ENCODE measurements at regions not wholly inside any gene's neighbourhood (a gene's known extent, or its start where the extent isn't known, plus 50 kb on each side); places are given as distances from the start of the nearest gene placed in this dataset.

GRCh38 chr14:42921901-42922300, 1315.2 kb downstream of the LRFN5 start:
- Histone ChIP-seq H3K27me3 (ENCODE audit: control insufficient read depth, insufficient read depth, low read length) (no peaks in the 10 kb centered on the region), H3K9ac (ENCODE audit: low read depth, low read length) (no peak overlapping the region), H3K27ac (ENCODE audit: low read depth, low read length) (no peak overlapping the region), H3K4me3 (ENCODE audit: low read depth, low read length) (no peak overlapping the region), H3K4me1 (ENCODE audit: control insufficient read depth, insufficient read depth, low read length) (no peaks in the 10 kb centered on the region), H3K36me3 (ENCODE audit: control insufficient read depth, insufficient read depth, low read length) (no peaks in the 10 kb centered on the region), H3K9me3 (ENCODE audit: control insufficient read depth, insufficient read depth, low read length) (no peaks in the 10 kb centered on the region)

GRCh38 chr14:42918615-42919014, 1311.9 kb downstream of the LRFN5 start:
- Histone ChIP-seq H3K27ac (ENCODE audit: low read depth, low read length) (no peak overlapping the region), H3K36me3 (ENCODE audit: control insufficient read depth, insufficient read depth, low read length) (no peaks in the 10 kb centered on the region), H3K9me3 (ENCODE audit: control insufficient read depth, insufficient read depth, low read length) (no peaks in the 10 kb centered on the region), H3K4me3 (ENCODE audit: low read depth, low read length) (no peak overlapping the region), H3K4me1 (ENCODE audit: control insufficient read depth, insufficient read depth, low read length) (no peaks in the 10 kb centered on the region), H3K9ac (ENCODE audit: low read depth, low read length) (no peak overlapping the region), H3K27me3 (ENCODE audit: control insufficient read depth, insufficient read depth, low read length) (no peaks in the 10 kb centered on the region)

GRCh38 chr14:42911642-42912041, 1305.0 kb downstream of the LRFN5 start:
- Histone ChIP-seq H3K4me1 (ENCODE audit: control insufficient read depth, insufficient read depth, low read length) (no peaks in the 10 kb centered on the region), H3K27ac (ENCODE audit: low read depth, low read length) (no peak overlapping the region), H3K27me3 (ENCODE audit: control insufficient read depth, insufficient read depth, low read length) (no peaks in the 10 kb centered on the region), H3K36me3 (ENCODE audit: control insufficient read depth, insufficient read depth, low read length) (no peaks in the 10 kb centered on the region), H3K4me3 (ENCODE audit: low read depth, low read length) (no peak overlapping the region), H3K9ac (ENCODE audit: low read depth, low read length) (no peak overlapping the region), H3K9me3 (ENCODE audit: control insufficient read depth, insufficient read depth, low read length) (no peaks in the 10 kb centered on the region)

GRCh38 chr14:42909659-42910058, 1303.0 kb downstream of the LRFN5 start:
- H3K27ac ChIP-seq (ENCODE audit: low read depth, low read length), result no peak overlapping the region
- H3K9me3 ChIP-seq (ENCODE audit: control insufficient read depth, insufficient read depth, low read length), result no peaks in the 10 kb centered on the region
- no peaks in the 10 kb centered on the region for H3K36me3 ChIP-seq (ENCODE audit: control insufficient read depth, insufficient read depth, low read length)
- no peaks in the 10 kb centered on the region for H3K27me3 ChIP-seq (ENCODE audit: control insufficient read depth, insufficient read depth, low read length)
- no peaks in the 10 kb centered on the region for H3K4me1 ChIP-seq (ENCODE audit: control insufficient read depth, insufficient read depth, low read length)
- H3K9ac ChIP-seq (ENCODE audit: low read depth, low read length), result no peak overlapping the region
- H3K4me3 ChIP-seq (ENCODE audit: low read depth, low read length), result no peak overlapping the region

- H3K36me3 ChIP-seq (ENCODE audit: control insufficient read depth, insufficient read depth, low read length), result no peaks in the 10 kb centered on the region
- no peaks in the 10 kb centered on the region for H3K27me3 ChIP-seq (ENCODE audit: control insufficient read depth, insufficient read depth, low read length)
- no peak overlapping the region for H3K4me3 ChIP-seq (ENCODE audit: low read depth, low read length)
- H3K27ac ChIP-seq (ENCODE audit: low read depth, low read length), result no peak overlapping the region
- H3K9me3 ChIP-seq (ENCODE audit: control insufficient read depth, insufficient read depth, low read length), result no peaks in the 10 kb centered on the region
- H3K4me1 ChIP-seq (ENCODE audit: control insufficient read depth, insufficient read depth, low read length), result no peaks in the 10 kb centered on the region
- H3K9ac ChIP-seq (ENCODE audit: low read depth, low read length), result no peak overlapping the region
Measured at GRCh38 chr14:42893183-42893582, 1286.5 kb downstream of the LRFN5 start.

GRCh38 chr14:42884100-42884499, 1277.4 kb downstream of the LRFN5 start:
- H3K27ac ChIP-seq (ENCODE audit: low read depth, low read length), result no peak overlapping the region
- no peak overlapping the region for H3K4me3 ChIP-seq (ENCODE audit: low read depth, low read length)
- H3K36me3 ChIP-seq (ENCODE audit: control insufficient read depth, insufficient read depth, low read length), result no peaks in the 10 kb centered on the region
- H3K4me1 ChIP-seq (ENCODE audit: control insufficient read depth, insufficient read depth, low read length), result no peaks in the 10 kb centered on the region
- no peaks in the 10 kb centered on the region for H3K27me3 ChIP-seq (ENCODE audit: control insufficient read depth, insufficient read depth, low read length)
- no peaks in the 10 kb centered on the region for H3K9me3 ChIP-seq (ENCODE audit: control insufficient read depth, insufficient read depth, low read length)
- H3K9ac ChIP-seq (ENCODE audit: low read depth, low read length), result no peak overlapping the region

- Histone ChIP-seq H3K27ac (ENCODE audit: low read depth, low read length) (no peak overlapping the region), H3K27me3 (ENCODE audit: control insufficient read depth, insufficient read depth, low read length) (no peaks in the 10 kb centered on the region), H3K36me3 (ENCODE audit: control insufficient read depth, insufficient read depth, low read length) (no peaks in the 10 kb centered on the region), H3K9ac (ENCODE audit: low read depth, low read length) (no peak overlapping the region), H3K4me1 (ENCODE audit: control insufficient read depth, insufficient read depth, low read length) (peaks cover 3% of the 10 kb centered on the region; the same call in 1 of the 2 replicates), H3K4me3 (ENCODE audit: low read depth, low read length) (no peak overlapping the region), H3K9me3 (ENCODE audit: control insufficient read depth, insufficient read depth, low read length) (no peaks in the 10 kb centered on the region)
Measured at GRCh38 chr14:42877716-42878115, 1271.0 kb downstream of the LRFN5 start.

- no peak overlapping the region for H3K4me3 ChIP-seq (ENCODE audit: low read depth, low read length)
- no peaks in the 10 kb centered on the region for H3K27me3 ChIP-seq (ENCODE audit: control insufficient read depth, insufficient read depth, low read length)
- H3K36me3 ChIP-seq (ENCODE audit: control insufficient read depth, insufficient read depth, low read length), result no peaks in the 10 kb centered on the region
- peaks cover 4% of the 10 kb centered on the region; the same call in 1 of the 2 replicates for H3K4me1 ChIP-seq (ENCODE audit: control insufficient read depth, insufficient read depth, low read length)
- no peaks in the 10 kb centered on the region for H3K9me3 ChIP-seq (ENCODE audit: control insufficient read depth, insufficient read depth, low read length)
- no peak overlapping the region for H3K9ac ChIP-seq (ENCODE audit: low read depth, low read length)
- no peak overlapping the region for H3K27ac ChIP-seq (ENCODE audit: low read depth, low read length)
Measured at GRCh38 chr14:42872786-42873185, 1266.1 kb downstream of the LRFN5 start.

- no peaks in the 10 kb centered on the region for H3K27me3 ChIP-seq (ENCODE audit: control insufficient read depth, insufficient read depth, low read length)
Measured at GRCh38 chr14:42869681-42870080, 1263.0 kb downstream of the LRFN5 start.

GRCh38 chr14:42862114-42862513, 1255.4 kb downstream of the LRFN5 start:
- H3K4me3 ChIP-seq (ENCODE audit: low read depth, low read length), result no peak overlapping the region
- no peak overlapping the region for H3K27ac ChIP-seq (ENCODE audit: low read depth, low read length)
- H3K4me1 ChIP-seq (ENCODE audit: control insufficient read depth, insufficient read depth, low read length), result peaks cover 4% of the 10 kb centered on the region; the same call in 1 of the 2 replicates
- H3K27me3 ChIP-seq (ENCODE audit: control insufficient read depth, insufficient read depth, low read length), result no peaks in the 10 kb centered on the region
- H3K9me3 ChIP-seq (ENCODE audit: control insufficient read depth, insufficient read depth, low read length), result no peaks in the 10 kb centered on the region
- no peaks in the 10 kb centered on the region for H3K36me3 ChIP-seq (ENCODE audit: control insufficient read depth, insufficient read depth, low read length)
- H3K9ac ChIP-seq (ENCODE audit: low read depth, low read length), result no peak overlapping the region

More at GRCh38 chr14:42869681-42870080, 1263.0 kb downstream of the LRFN5 start:
- Histone ChIP-seq H3K4me1 (ENCODE audit: control insufficient read depth, insufficient read depth, low read length) (peaks cover 4% of the 10 kb centered on the region; the same call in 1 of the 2 replicates), H3K4me3 (ENCODE audit: low read depth, low read length) (no peak overlapping the region), H3K9me3 (ENCODE audit: control insufficient read depth, insufficient read depth, low read length) (no peaks in the 10 kb centered on the region), H3K36me3 (ENCODE audit: control insufficient read depth, insufficient read depth, low read length) (no peaks in the 10 kb centered on the region), H3K27ac (ENCODE audit: low read depth, low read length) (no peak overlapping the region), H3K9ac (ENCODE audit: low read depth, low read length) (no peak overlapping the region)

- Histone ChIP-seq H3K9me3 (ENCODE audit: control insufficient read depth, insufficient read depth, low read length) (no peaks in the 10 kb centered on the region), H3K27me3 (ENCODE audit: control insufficient read depth, insufficient read depth, low read length) (no peaks in the 10 kb centered on the region), H3K4me1 (ENCODE audit: control insufficient read depth, insufficient read depth, low read length) (peaks cover 4% of the 10 kb centered on the region; the same call in 1 of the 2 replicates), H3K4me3 (ENCODE audit: low read depth, low read length) (no peak overlapping the region), H3K36me3 (ENCODE audit: control insufficient read depth, insufficient read depth, low read length) (no peaks in the 10 kb centered on the region), H3K27ac (ENCODE audit: low read depth, low read length) (no peak overlapping the region), H3K9ac (ENCODE audit: low read depth, low read length) (no peak overlapping the region)
Measured at GRCh38 chr14:42860371-42860770, 1253.7 kb downstream of the LRFN5 start.

GRCh38 chr14:42856106-42856505, 1249.4 kb downstream of the LRFN5 start:
- Histone ChIP-seq H3K27me3 (ENCODE audit: control insufficient read depth, insufficient read depth, low read length) (no peaks in the 10 kb centered on the region), H3K36me3 (ENCODE audit: control insufficient read depth, insufficient read depth, low read length) (no peaks in the 10 kb centered on the region), H3K4me1 (ENCODE audit: control insufficient read depth, insufficient read depth, low read length) (peaks cover 3% of the 10 kb centered on the region; the same call in 1 of the 2 replicates), H3K4me3 (ENCODE audit: low read depth, low read length) (no peak overlapping the region), H3K27ac (ENCODE audit: low read depth, low read length) (no peak overlapping the region), H3K9ac (ENCODE audit: low read depth, low read length) (no peak overlapping the region), H3K9me3 (ENCODE audit: control insufficient read depth, insufficient read depth, low read length) (no peaks in the 10 kb centered on the region)

All from HUES48 (cell line).